ENCODE measurements at regions not wholly inside any gene's neighbourhood (a gene's known extent, or its start where the extent isn't known, plus 50 kb on each side); places are given as distances from the start of the nearest gene placed in this dataset.

GRCh38 chr5:110346893-110347358 is 379.5 kb downstream of the TMEM232 start:
- no peak for DNase-seq (ENCODE audit: low read depth in 1 of 2, low spot score in 1 of 2)

GRCh38 chr5:110347781-110348180 is 378.7 kb downstream of the TMEM232 start:
- DNase-seq (ENCODE audit: low read depth in 1 of 2, low spot score in 1 of 2) = no peak

GRCh38 chr5:110351430-110351829 is 375.0 kb downstream of the TMEM232 start:
- no peak for DNase-seq (ENCODE audit: low read depth in 1 of 2, low spot score in 1 of 2)

GRCh38 chr5:110354311-110354710 is 372.2 kb downstream of the TMEM232 start:
- no peak for DNase-seq (ENCODE audit: low read depth in 1 of 2, low spot score in 1 of 2)

- no peak for DNase-seq (ENCODE audit: low read depth in 1 of 2, low spot score in 1 of 2)
These were observed 371.4 kb downstream of the TMEM232 start for GRCh38 chr5:110354915-110355644.

GRCh38 chr5:110356677-110357076 is 369.8 kb downstream of the TMEM232 start:
- no peak for DNase-seq (ENCODE audit: low read depth in 1 of 2, low spot score in 1 of 2)

- DNase-seq (ENCODE audit: low read depth in 1 of 2, low spot score in 1 of 2) = no peak
These were observed 367.2 kb downstream of the TMEM232 start for GRCh38 chr5:110359221-110359620.

GRCh38 chr5:110361471-110361870 is 365.0 kb downstream of the TMEM232 start:
- no peak for DNase-seq (ENCODE audit: low read depth in 1 of 2, low spot score in 1 of 2)

- no peak for DNase-seq (ENCODE audit: low read depth in 1 of 2, low spot score in 1 of 2)
These were observed 364.2 kb downstream of the TMEM232 start for GRCh38 chr5:110362261-110362660.

GRCh38 chr5:110366716-110367115 is 359.8 kb downstream of the TMEM232 start:
- DNase-seq (ENCODE audit: low read depth in 1 of 2, low spot score in 1 of 2) = no peak
